ENCODE measurements at regions not wholly inside any gene's neighbourhood (a gene's known extent, or its start where the extent isn't known, plus 50 kb on each side); places are given as distances from the start of the nearest gene placed in this dataset.
A peak's percentile ranks its signal among the peaks of the same experiment; 100 is the strongest.

- no peak for DNase-seq
These were observed 79.0 kb upstream of the ZNF507 start for GRCh38 chr19:32266460-32266859.

GRCh38 chr19:32268381-32268780 lies 77.0 kb upstream of the ZNF507 start:
- DNase-seq = no peak

- DNase-seq = no peak
These were observed 75.6 kb upstream of the ZNF507 start for GRCh38 chr19:32269831-32270230.

GRCh38 chr19:32273483-32273882 lies 71.9 kb upstream of the ZNF507 start:
- no peak for DNase-seq

- no peak for DNase-seq
These were observed 58.3 kb upstream of the ZNF507 start for GRCh38 chr19:32287086-32287485.

- peak; percentile 14 for DNase-seq
These were observed 57.6 kb upstream of the ZNF507 start for GRCh38 chr19:32287811-32288227.

GRCh38 chr19:32289566-32290210 lies 55.7 kb upstream of the ZNF507 start:
- no peak for DNase-seq

GRCh38 chr19:32291876-32292275 lies 53.5 kb upstream of the ZNF507 start:
- DNase-seq = no peak

GRCh38 chr19:32294871-32295438 lies 50.5 kb upstream of the ZNF507 start:
- no peak for DNase-seq

Data from kidney glomerular epithelial cell (primary cell).